AG09309 (cell line): ENCODE measurements at regions not wholly inside any gene's neighbourhood (a gene's known extent, or its start where the extent isn't known, plus 50 kb on each side); places are given as distances from the start of the nearest gene placed in this dataset.

Experiments
- DNase-seq: peaks from one replicate; pipeline ENCODE4 v3.0.0-alpha.2; 2010; ENCODE audit warnings: low read depth
- H3K4me3 ChIP-seq: 2 replicates; pipeline ENCODE4 v1.5.1; 2011; ENCODE audit warnings: mild to moderate bottlenecking, low read depth, low read length, moderate library complexity; ENCODE audit not compliant: control insufficient read depth
- CTCF ChIP-seq: IDR thresholded peaks from 2 replicates; pipeline ENCODE4 v1.5.1; 2011; ENCODE audit warnings: mild to moderate bottlenecking, low read depth, low read length, inconsistent platforms; ENCODE audit not compliant: insufficient read depth, control insufficient read depth; ENCODE audit errors: missing control alignments

GRCh38 chr2:221360742-221361141 lies 211.4 kb downstream of the EPHA4 start:
- DNase-seq: no peak
- TF ChIP-seq CTCF: no peak
- no peak overlapping the region for H3K4me3 ChIP-seq

GRCh38 chr2:221361633-221362032 lies 210.5 kb downstream of the EPHA4 start:
- H3K4me3 ChIP-seq: no peak overlapping the region
- no peak for DNase-seq
- TF ChIP-seq CTCF: no peak

GRCh38 chr2:221364672-221365071 lies 207.4 kb downstream of the EPHA4 start:
- H3K4me3 ChIP-seq: no peak overlapping the region
- DNase-seq: no peak
- TF ChIP-seq CTCF: no peak
